ENCODE measurements at regions not wholly inside any gene's neighbourhood (a gene's known extent, or its start where the extent isn't known, plus 50 kb on each side); places are given as distances from the start of the nearest gene placed in this dataset.

GRCh38 chr3:99366663-99367429 lies 271.5 kb upstream of the COL8A1 start:
- DNase-seq, result no peak

GRCh38 chr3:99365979-99366378 lies 272.4 kb upstream of the COL8A1 start:
- no peak for DNase-seq

GRCh38 chr3:99365396-99365795 lies 273.0 kb upstream of the COL8A1 start:
- DNase-seq, result no peak

GRCh38 chr3:99357131-99357530 lies 281.3 kb upstream of the COL8A1 start:
- DNase-seq, result no peak

- DNase-seq, result no peak
Measured at GRCh38 chr3:99356696-99357095, 281.7 kb upstream of the COL8A1 start.

GRCh38 chr3:99355465-99355864 lies 282.9 kb upstream of the COL8A1 start:
- DNase-seq, result no peak

GRCh38 chr3:99352811-99353210 lies 285.6 kb upstream of the COL8A1 start:
- no peak for DNase-seq

- no peak for DNase-seq
Measured at GRCh38 chr3:99351122-99351521, 287.3 kb upstream of the COL8A1 start.

- DNase-seq, result no peak
Measured at GRCh38 chr3:99348451-99348850, 289.9 kb upstream of the COL8A1 start.

- no peak for DNase-seq
Measured at GRCh38 chr3:99344216-99344615, 294.2 kb upstream of the COL8A1 start.

- no peak for DNase-seq
Measured at GRCh38 chr3:99342383-99342782, 296.0 kb upstream of the COL8A1 start.

- no peak for DNase-seq
Measured at GRCh38 chr3:99339222-99339621, 299.2 kb upstream of the COL8A1 start.

- DNase-seq, result no peak
Measured at GRCh38 chr3:99332718-99333117, 305.7 kb upstream of the COL8A1 start.

- no peak for DNase-seq
Measured at GRCh38 chr3:99332276-99332675, 306.1 kb upstream of the COL8A1 start.

- no peak for DNase-seq
Measured at GRCh38 chr3:99330924-99331532, 307.4 kb upstream of the COL8A1 start.

- no peak for DNase-seq
Measured at GRCh38 chr3:99330281-99330680, 308.1 kb upstream of the COL8A1 start.

GRCh38 chr3:99325402-99325801 lies 313.0 kb upstream of the COL8A1 start:
- no peak for DNase-seq

GRCh38 chr3:99324636-99325203 lies 313.7 kb upstream of the COL8A1 start:
- DNase-seq, result no peak

- no peak for DNase-seq
Measured at GRCh38 chr3:99323940-99324339, 314.5 kb upstream of the COL8A1 start.

GRCh38 chr3:99322551-99322950 lies 315.8 kb upstream of the COL8A1 start:
- DNase-seq, result no peak

- DNase-seq, result no peak
Measured at GRCh38 chr3:99321261-99321660, 317.1 kb upstream of the COL8A1 start.

GRCh38 chr3:99319961-99320360 lies 318.4 kb upstream of the COL8A1 start:
- no peak for DNase-seq

- no peak for DNase-seq
Measured at GRCh38 chr3:99319450-99319849, 318.9 kb upstream of the COL8A1 start.

- no peak for DNase-seq
Measured at GRCh38 chr3:99317201-99317600, 321.2 kb upstream of the COL8A1 start.
